LHCN-M2 (cell line): ENCODE measurements at regions not wholly inside any gene's neighbourhood (a gene's known extent, or its start where the extent isn't known, plus 50 kb on each side); places are given as distances from the start of the nearest gene placed in this dataset.
"Not testable (repeated sequence)": the region's sequence is repeated elsewhere in the genome, so short reads cannot be mapped to it uniquely, and the experiment has no call there.

Experiments
- DNase-seq: peaks from one replicate; pipeline ENCODE4 v3.0.0-alpha.2; 2012; ENCODE audit warnings: low read depth

DNA sequence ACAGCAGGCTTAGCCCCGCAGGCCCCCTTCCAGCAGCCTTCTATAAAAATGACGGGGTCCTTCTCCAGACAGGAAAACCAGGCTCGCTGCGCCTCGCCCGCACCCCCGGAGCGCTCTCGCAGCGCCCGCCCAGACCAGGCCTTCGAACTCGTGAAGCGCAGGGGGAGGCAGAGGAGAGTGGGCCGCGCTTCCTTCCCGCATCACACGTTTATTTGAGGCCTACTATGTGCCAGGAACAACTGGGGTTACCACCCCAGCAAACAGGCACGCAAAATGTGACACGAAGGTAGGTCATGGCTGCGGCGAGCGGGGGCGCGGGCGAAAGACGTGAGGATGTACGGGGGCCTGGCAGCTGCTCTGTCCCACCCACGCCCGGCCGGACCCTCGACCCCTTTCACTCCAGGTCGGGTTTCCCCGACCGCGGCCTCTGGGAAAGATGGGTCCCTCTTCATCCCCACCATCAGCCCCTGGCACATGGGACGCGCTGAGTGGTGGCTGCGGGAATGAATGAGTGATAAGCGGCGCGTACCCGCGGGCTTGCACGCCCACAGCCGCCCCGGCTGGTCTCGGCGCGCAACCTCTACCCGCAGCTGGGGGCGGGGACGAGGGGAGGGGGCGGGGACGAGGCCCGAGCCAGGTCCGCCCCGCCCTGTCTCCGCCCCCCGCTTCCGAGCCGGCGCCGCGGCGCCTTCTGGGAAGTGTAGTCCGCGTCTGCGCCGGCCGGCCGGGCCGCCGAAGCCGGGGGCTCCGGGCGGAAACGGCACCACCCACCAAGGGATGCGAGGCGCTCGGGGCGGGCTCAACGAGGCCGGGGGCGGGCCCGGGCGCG is 59.1 kb downstream of the ZNF467 start:
- DNase-seq = peak; percentile 83

DNA sequence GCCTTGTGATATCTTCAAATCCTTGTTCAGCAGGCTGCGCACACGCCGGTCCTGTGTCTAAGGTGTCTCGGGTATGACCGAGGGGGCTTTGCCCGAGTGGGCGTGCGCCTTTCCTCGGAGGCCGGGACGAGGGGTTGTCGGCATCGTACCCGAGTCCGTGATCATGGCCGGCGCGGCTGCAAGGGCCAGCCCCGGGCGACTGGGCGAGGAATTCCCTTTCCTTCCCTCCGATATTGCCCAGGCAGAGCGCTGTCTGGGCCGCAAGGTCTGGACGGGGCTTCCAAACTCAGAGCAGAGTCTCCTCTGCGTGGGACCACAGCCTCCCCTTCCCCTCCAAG is 59.7 kb downstream of the ZNF467 start:
- DNase-seq = no peak

DNA sequence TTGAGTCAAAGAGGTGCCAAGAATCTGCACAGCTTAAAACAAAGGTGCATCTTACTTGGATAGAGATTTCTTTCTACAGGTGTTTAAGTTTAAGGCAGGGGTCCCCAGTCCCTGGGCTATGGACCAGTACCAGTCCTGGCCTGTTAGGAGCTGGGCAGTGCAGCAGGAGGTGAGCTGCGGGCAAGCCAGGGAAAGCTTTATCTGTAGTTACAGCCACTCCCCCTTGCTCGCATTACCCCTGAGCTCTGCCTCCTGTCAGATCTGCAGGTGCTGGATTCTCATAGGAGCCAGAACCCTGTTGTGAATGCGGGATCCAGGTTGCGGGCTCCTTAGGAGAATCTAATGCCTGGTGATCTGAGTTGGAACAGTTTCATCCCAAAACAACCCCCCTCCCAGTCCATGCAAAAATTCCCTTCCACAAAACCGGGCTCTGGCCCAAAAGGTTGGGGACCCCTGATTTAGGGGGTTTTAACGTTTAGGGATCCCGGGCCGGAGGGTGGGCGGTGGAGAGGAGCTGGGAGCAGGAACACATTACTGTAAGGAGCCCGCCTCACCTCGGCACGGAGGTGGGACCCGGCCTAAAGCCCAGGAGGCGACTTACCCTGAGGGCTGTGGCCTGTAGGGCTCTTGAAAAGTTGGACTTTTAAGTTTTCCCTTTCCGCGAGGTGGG is 60.2 kb downstream of the ZNF467 start:
- no peak for DNase-seq

DNA sequence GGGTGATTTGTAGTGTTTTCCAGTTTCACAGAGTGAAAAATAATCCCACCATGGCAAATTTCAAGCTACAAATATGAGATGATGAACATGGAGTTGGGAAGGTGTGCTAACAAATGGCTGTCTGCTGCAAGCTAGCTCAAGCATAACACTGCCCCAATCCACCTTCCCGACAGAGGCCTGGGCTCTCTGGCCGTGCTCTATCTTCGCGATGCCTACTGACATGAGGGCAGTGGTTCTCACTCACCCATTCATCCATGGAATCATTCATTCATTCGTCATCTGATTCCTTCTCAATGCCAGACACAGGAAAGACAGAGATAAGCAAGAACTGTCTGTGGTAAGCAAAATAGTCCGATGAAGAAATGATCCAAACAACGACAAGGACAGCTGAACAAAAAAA is 65.4 kb downstream of the ZNF467 start:
- no peak for DNase-seq

DNA sequence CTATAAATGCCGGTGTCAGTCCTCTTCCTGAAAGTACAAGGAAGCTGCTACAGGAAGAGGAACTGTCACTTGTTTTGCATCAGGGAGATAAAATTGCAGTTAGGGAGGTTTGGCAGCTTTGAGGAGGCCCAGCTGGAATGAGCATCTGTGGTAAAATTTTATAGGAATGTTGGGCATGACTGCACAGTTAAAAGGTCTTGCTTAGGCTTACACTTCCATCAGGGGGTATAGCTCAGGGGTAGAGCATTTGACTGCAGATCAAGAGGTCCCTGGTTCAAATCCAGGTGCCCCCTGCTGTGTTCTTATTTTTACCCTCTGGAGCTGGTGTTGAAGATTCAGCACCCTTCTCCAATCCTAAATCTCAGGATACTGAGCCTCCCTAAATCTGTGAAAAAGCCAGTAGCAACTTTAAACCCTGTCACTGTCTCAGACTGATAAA is 65.9 kb downstream of the ZNF467 start:
- DNase-seq = no peak

DNA sequence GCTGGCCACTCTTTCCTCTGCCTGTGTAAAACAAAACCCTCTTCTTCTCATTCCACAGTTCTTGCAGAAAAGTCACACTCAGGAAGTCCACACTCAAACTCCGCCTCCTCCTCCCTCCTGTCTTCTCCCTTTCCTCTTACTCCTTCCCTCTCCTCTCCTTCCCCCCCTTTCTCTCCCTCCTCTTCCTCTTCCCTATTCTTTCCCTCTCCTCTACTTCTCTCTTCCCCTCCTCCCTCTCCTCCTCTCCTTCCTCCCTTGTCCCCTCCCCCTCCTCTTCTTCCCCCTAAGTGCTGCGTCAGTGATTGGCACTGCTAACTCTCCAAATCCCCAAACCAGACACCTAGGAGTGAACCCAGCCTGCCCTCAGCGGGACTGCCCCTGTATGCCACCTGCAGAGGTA is 67.0 kb downstream of the ZNF467 start:
- no peak for DNase-seq

DNA sequence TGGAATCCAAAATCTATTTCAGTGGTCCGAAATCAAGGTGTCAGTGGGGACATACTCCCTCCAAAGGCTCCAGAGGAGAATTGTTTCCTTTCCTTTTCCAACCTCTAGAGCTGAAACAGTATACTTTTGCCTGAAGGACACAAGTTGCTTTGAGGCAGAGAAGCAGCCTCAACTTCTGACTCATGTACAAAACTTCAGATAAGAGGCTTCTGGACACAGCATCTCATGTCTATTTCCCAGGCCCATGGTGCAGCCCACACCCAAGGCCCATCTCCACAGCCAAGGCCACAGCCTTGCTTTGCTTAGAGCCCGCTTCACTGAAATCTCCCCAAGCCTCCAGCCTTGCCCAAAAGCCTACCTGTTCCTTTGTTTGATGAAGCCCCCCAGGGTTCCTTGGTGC is 68.9 kb downstream of the ZNF467 start:
- no peak for DNase-seq

DNA sequence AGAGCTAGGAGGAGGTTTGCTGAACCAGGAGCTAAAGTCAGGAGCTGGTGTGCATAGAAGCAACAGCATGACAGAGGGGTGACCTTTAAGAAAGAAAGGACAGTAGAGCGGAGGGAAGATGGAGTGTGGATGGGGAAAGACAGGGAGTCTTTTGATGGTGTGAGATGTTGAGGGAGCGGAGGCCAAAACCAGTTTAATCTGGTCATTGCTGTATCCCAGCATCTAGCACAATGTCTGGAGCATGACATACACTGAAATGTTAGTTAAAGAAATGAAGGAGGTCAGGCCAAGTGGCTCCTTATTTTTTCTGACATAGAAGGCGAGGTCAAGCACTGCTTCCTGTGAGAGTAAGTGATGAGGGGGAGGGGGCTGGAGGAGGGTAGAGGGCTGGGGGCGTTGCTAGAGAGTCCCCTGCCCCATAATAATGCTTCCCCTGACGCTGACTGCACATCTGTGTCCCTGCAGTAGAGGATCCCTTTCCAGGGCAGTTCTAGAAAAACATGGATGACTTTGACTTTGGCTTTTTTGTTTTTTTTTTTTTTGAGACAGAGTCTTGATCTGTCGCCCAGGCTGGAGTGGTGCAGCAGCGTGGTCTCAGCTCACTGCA is 70.2 kb downstream of the ZNF467 start:
- DNase-seq = no peak

DNA sequence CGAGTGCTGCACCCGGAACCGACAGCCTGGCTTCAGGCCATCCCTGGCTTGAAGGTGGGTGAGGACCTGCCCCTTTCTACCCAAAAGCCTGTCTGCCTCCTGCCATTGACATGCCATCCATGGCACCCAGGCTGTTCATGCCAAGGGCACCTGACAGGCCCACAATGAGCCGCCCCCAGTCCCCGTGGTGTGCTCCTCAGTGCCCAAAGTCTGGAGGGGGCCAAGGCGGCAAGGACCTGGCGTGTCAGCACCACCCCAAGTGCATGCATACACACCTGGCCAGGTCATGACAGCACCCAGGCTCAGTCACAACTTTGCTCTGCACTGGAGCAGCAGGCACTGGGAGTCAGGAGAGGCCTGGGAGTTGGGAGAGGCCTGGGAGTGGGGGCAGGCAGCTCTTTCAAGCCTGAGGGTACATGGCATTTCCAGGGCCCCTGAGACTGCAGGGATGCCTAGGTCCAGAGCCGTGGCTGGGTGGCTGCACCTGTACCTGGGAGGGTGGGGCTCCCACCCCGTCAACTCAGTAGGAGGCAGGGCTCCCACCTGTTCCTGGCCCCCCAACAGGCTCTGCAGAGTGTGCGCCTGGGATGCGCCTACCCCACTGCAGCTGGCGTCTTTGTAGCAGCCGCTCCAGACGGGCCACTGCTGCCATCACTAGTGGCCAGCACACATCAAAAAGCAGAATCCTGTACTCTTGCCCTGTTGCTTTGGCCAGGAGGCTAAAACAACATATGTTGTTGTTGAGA is 71.7 kb downstream of the ZNF467 start:
- no peak for DNase-seq

DNA sequence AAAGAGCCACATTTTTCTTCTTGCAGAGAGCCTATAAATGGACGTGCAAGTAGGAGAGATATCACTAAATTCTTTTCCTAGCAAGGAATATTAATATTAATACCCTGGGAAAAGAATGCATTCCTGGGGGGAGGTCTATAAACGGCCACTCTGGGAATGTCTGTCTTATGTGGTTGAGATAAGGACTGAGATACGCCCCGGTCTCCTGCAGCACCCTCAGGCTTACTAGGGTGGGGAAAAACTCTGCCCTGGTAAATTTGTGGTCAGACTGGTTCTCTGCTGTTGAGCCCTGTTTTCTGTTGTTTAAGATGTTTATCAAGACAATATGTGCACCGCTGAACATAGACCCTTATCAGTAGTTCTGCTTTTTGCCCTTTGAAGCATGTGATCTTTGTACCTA is 75.6 kb downstream of the ZNF467 start:
- not testable (repeated sequence) for DNase-seq

DNA sequence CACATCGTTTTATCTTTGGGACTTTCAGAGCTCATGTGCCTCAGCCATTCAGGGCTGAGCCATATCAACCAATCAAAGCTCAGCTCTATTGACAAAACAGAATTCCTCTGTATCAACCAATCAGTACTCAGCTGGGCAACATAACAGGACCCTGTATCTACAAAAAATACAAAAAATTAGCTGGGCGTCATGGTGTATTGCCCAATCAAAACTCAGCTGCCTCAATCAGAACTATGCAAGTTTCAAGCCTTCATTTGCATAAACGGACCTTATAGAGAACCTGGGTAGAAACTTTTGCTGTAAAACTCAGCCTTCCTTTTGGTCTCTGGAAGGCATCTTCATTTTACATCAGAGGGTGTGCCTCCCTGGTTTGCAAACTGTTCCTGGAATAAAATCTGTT is 77.1 kb downstream of the ZNF467 start:
- no peak for DNase-seq

DNA sequence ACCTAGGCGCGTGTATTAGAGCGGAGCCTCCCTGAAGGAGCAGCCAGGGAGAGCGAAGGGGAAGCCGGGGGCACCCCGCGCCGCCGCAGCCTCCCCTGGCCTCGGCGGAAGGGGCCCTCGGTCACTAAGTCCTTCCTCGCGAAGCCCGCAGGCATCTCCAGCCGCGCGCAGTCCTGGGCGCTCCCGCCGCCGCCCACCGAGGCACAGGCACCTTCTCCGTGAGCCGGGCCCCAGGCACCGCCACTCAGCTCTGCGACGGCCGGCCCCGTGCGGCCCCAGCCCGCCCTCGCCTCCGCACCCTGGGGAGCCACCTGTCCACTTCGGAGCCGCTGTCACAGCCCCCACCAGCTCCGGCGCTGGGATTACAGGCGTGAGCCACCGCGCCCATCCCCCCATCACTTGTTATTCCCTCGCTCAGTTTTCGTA is 80.8 kb downstream of the ZNF467 start:
- DNase-seq = no peak

DNA sequence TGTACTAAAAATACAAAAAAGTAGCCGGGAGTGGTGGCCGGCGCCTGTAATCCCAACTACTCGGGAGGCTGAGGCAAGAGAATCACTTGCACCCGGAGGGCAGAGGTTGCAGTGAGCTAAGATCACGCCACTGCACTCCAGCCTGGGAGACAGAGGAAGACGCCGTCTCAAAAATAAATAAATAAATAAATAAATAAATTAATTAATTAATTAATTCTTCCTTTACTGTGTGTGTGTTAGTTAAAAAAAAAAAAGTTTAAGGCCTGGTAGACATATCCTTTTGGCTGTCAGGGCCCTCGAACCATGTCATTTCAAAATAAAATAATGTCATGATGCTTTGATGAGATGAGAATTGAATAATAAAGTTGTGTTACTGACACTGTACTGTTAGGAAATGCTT is 81.3 kb downstream of the ZNF467 start:
- no peak for DNase-seq

DNA sequence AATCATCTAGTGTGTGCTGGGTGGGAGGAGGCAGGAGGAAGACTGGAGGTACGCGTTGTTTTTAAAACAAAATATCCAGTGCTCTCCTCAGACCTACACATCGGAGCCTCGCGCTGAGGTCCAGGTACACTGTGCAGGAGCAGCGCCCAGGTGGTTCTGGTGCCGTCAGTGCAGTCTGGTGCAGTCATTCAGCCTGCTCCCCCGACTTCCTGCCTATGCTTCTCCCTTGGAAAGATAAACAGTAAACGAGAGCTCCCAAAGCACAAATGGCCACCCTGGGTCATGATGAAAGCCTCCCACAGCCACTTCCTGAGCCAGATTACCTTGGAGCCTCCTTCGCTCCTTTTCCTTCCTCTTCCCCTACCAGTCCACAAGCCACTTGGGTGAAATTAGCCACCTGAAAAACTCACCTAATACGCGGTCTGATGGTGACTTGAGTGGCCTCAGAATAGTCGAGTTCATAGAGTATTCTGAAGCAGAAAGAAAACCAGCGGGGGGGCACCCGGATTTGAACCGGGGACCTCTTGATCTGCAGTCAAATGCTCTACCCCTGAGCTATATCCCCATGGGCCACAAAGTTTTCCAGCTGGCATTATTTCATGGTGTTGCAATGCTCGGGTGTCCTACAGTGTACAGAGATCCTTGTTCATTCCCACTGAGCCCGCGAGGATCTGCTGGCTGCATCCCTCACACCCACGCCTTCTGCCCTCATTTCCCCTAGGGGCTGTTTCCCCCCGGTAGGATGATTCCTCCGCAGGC is 82.5 kb downstream of the ZNF467 start:
- peak; percentile 91 for DNase-seq

DNA sequence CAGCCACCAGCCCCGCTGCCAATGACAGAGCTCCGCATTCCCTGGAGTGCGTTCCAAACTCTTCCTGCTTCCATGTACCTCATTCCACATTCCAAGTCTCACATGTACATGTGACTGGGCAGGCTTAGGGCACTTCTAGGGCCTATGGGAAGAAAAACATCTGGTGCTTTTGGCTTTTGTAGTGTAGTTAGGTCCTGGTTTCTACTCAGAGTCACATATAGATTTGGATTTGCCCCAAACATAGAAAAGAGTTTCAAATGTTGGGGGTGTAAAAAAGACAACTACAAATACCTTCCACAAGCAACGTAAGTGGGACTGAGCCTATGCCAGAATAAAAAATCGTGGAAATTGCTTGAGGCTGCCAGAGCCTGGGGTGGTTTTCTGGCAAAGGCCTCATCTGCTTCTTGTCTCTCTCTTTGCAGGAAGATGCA is 84.1 kb downstream of the ZNF467 start:
- DNase-seq = no peak

DNA sequence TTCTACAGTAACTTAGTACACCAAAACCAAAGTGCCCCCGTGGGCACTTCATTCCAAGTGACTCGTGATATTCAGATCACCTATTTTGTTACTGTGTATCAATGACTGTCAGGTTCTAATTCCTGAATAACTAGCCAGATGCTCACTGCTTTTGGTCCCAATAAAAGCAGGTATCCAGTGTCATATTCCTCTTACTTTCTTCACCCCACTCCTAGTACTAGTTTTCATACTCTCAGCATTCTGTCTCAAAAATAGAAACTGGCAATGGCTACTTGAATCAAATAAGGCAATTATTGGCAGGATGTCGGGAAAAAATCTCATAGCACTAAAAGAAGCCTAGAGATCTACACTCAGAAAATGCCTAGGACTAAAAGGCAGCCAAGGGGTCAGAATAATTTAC is 84.6 kb downstream of the ZNF467 start:
- DNase-seq = no peak

DNA sequence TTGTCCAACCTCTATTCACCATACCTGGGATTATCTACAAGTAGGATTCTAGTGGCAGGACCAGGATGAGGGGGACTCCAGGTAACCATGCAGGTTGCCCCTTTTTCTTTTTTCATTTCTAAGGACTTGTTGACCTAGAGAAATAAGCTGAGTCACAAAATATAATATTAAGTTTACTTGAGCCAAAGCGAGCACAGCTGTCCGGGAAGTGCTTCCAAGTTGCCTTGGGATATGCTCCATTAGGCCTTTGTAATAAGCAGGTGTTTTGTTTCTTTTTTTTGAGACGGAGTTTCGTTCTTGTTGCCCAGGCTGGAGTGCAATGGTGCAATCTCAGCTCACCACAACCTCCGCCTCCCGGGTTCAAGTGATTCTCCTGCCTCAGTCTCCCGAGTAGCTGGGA is 85.6 kb downstream of the ZNF467 start:
- DNase-seq = not testable (repeated sequence)

DNA sequence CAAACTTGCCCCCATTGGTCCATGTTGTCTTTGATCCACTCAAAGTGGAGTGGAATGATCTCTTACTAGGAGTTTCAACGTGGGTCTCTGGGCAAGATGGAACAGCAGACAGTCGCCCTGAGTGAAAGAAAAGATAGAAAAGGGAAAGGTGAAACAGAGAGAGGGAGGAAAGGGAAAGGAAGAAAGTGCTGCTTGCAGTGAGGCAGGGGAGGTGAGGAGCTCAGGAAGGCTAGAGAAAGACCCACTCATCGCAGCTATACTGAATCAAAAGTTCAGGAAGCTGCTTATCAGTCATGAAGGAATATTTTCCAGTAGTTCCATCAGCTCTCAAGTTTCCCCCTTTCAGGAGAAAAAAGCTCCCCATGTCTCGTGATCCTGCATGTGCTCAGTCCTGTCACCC is 86.9 kb downstream of the ZNF467 start:
- no peak for DNase-seq

DNA sequence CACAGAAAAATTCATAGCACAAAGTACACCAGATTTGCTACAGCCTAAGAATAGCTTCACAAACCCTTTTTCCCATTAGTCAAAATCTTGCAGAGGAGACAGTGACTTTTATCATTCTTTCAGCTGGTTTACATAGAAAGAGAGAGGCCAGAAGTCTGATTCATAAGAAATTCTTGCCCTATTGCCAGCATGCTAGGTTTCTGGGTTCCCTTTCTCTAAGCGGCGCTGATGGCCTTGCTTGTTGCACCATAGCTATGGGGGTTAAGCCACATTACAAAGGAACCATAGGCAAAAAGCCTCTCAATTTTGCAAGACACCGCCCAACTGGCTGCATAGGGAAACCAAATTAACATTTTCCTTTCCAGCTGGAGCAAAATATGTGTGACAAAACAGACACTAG is 87.4 kb downstream of the ZNF467 start:
- DNase-seq = peak; percentile 45

DNA sequence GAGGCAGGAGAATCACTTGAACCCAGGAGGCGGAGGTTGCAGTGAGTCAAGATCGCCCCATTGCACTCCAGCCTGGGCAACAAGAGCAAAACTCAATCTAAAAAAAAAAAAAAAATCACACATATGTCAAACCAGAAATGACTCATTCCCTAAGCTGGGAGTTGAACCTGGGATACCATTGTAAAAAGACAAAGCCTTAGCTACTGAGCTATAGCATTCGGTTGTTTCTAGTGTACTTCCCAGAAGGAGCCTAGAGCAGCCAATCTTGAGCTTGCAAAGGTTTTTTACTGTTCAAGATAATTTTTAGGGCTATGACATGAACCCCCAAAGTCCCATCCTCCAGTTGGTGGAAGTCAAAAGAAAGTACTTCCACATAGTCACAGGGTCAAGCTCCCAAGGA is 87.9 kb downstream of the ZNF467 start:
- peak; percentile 12 for DNase-seq

DNA sequence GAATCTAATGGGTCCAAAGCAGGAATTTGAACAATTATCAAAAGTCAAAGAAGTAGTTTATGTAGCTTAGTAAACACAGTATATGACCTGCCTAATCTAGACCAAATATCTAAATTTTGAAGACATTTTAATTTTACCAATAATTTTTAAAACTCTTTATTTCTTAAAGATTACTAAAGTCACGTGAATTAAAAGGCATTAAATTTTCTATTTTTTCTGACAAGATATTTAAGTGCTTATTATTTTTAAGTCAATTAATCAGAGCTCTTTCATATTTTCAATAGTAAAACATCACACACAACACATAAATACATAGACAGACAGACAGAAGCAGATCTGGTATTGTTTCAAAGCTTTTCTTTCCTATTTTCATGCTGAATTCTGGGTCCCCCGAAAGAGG is 89.5 kb downstream of the ZNF467 start:
- no peak for DNase-seq
